Stimulated activated CD4-positive, alpha-beta T cell treated with anti-CD3 and anti-CD28 coated beads, Interleukin-2, amount 100 ng/mL, for 24 hours (primary cell): ENCODE measurements at regions not wholly inside any gene's neighbourhood (a gene's known extent, or its start where the extent isn't known, plus 50 kb on each side); places are given as distances from the start of the nearest gene placed in this dataset.
"Not testable (repeated sequence)": the region's sequence is repeated elsewhere in the genome, so short reads cannot be mapped to it uniquely, and the experiment has no call there.

ENCODE experiments used
- DNase-seq, 2 donors: peaks; one replicate each; pipeline ENCODE4 v3.0.0-alpha.2; 2020

DNA sequence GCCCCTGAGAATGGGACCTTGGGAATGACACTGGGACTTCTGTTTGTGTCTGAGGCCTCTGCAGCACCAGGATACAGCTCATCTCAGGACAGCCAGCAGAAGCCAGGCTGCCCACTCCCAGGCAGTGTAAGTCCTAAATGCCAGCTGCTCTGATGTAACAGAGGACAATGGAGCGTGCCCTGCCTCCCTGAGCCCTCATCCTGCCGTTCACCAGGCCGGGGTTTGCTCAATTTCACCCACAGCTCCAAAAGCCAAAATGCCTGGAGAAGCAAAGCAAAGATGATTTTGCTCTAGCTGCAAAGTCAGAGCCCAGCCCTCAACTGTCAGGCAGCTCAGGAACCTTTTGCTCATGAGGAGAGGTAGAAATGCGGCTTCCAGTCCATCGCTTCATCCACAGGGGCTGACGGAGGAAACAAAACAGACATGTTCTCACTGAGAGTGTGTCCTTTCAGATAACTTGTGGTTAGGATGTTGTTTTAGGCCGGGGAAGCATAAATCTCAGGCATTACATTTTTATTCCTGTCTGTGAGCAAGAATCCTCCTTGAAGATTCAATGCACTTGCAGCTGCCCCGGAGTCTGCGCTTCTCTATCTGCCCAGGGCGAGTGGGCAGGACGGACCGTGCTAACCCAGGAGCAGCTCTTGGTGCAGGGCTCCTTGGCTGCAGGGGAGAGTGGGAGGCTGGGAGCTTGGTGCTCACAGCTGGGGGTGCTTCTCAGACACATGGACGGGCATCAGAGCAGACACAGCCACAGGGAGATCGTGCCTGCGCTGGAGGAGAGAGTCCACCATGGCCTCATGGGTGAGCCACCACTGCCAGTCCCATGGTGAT lies 83.2 kb upstream of the CHST15 start:
- no peak for DNase-seq

- no peak for DNase-seq
Observed at GRCh38 chr10:124175701-124176348, 82.4 kb upstream of the CHST15 start.

DNA sequence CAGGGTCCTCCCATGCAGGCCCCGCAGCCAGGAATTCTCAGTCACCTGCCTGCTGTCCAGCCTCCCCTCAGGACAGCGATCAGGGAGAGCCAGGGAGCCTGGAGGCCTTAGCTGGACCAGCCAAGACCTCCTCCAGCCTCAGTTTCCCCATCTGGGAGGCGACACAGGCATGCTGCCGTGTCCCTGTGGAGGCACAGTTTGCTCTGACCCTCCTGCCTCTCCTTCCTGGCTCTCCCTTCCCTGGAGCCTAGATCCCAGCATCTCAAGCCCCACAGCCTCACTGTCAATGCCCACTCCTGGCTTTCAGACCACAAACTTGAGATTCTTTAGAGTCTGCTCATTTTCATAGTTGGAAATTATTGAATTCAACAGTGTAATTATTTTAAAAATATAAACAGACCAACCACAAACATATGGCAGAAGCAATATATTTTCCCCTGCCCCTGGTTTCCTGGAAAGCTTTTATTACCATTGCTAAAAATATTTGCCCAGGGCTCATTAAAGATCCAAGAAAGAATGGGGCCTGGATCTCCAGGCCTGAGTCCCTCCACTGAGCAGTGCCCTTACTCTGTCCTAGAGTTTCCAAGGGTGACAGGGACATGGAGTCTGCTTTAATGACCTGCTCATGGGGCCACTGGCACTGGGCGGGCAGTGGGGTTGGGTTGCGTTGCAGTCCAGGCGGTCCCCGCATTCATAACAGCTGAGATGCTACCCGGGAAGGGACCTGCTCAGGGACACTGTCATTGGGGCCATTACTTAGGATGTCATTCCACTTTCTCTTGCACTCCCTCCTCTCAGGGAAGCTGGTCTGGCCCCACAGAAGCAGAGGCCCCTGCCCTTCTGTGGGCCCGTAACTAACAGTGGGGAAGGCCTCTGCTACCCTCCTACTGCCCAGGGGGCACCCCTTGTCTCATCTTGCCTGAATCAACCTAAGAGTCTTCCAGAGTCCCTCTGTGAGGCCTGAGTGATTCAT lies 81.6 kb upstream of the CHST15 start:
- no peak for DNase-seq

- no peak for DNase-seq
Observed at GRCh38 chr10:124174071-124174566, 80.7 kb upstream of the CHST15 start.

DNA sequence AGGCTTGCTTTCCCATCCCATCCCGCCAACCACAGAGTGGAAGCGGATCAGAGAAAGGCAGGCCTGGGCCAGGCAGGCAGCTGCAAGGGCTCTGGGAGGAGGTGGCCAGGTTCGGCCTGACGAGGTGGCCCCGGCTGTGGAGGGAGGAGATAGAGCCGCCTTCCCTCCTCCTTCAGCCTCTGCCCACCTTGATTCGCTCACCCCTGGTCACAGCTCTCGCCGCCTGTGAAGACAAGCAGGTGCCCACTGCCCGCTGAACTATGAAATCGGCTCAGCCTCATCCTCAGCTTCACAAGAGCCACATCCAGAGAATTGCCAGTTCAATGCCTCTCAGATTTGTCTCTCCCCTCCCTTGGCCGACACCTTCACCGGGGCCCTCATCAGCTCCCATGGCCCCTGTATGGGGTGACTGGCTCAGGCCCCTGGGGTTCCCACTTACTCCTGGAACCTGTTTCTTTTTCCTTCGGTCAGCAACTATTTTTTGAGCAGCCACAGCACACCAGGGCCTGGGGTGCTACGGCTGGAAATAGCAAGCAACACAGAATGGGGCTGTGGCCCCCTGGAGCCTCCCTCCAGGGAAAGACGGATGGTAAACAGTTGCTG lies 80.0 kb upstream of the CHST15 start:
- DNase-seq, result no peak

GRCh38 chr10:124172181-124172916 lies 79.0 kb upstream of the CHST15 start:
- no peak for DNase-seq

GRCh38 chr10:124171561-124171960 lies 78.2 kb upstream of the CHST15 start:
- no peak for DNase-seq

DNA sequence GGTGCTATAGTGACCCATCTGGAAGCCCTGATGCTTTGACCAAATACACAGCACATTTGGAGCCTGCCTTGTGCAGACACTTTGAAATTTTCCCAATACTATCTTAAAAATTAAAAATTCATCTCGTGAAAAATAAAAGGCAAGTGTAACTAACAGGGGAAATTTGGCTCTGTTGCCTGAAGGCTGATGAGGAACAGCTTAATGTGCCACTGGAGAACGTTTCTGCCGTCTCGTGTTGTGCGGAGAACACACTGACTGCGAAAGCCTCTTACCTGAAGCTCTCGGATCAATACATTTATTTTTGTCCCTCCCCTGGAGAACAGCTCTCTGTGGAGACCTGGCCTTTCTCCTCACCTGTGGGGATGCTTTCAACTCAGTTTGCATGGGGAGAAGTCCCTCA lies 77.2 kb upstream of the CHST15 start:
- no peak for DNase-seq

- DNase-seq, result no peak
Observed at GRCh38 chr10:124168991-124169802, 75.8 kb upstream of the CHST15 start.

DNA sequence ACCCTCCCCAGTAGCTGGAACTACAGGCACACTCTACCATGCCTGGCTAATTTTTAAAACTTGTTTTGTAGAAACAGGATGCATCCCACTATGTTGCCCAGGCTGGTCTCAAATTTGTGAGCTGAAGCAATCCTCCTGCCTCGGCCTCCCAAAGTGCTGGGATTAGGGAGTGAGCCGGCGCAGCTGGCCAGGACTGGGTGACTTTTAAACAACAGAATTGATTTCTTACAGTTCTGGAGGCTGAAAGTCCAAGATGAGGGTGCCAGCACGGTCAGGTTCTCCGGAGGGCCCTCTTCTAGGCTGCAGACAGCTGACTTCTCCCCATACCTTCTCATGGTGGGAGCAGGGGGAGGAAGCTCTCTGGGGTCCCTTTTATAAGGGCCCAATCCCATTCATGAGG lies 75.2 kb upstream of the CHST15 start:
- DNase-seq, result no peak

DNA sequence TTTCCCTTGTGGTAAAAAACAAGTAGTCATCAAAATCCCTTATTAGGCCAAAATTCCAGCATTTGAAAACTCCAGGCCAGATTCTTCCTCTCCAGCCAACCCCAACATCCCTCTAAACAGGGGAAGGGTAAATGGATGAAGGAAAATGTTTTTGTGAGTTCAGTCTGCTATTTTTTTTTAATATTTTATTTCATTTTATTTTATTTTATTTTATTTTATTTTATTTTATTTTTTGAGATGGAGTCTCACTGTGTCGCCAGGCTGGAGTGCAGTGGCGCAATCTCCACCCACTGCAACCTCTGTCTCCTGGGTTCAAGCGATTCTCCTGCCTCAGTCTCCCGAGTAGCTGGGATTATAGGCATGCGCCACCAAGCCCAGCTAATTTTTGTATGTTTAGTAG lies 74.5 kb upstream of the CHST15 start:
- DNase-seq, result not testable (repeated sequence)

- no peak for DNase-seq
Observed at GRCh38 chr10:124166431-124167125, 73.2 kb upstream of the CHST15 start.

- DNase-seq, result no peak
Observed at GRCh38 chr10:124165827-124166226, 72.4 kb upstream of the CHST15 start.

DNA sequence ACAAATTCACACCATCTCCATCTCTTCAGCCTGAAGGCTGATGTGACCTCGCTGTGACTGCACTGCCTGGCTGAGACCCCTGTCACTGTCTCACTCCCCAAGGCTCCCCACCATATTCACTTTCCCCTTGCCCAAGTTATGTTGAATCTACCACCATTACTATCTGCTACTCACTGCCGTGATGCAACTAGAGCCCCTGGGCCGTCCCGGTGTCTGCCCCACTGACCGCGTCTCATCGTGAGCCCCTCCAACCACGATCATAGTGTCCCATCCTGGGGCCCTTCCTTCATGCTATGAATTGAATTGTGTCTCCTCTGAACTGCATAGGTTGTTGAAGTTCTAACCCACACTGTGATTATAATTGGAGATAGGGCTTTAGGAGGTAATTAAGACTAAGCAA lies 71.9 kb upstream of the CHST15 start:
- DNase-seq, result no peak

DNA sequence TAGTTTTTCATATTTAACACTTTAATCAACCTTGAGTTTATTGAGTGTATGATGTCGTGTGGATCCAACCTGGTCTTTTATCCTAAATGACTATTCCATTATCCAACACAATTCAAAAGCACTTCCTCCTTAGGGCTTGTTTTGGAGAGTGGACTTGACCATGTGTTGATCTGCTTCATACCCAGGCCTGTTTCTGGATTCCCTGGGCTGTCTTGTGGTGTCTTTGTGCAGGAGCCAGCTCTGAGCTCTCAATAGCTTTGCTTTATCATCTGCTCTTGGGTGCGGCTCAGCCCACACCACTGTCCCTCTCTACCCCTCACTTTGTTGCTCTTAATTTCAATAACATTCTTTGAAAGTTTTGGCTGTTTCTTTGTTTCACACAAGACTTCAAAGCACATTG lies 70.9 kb upstream of the CHST15 start:
- DNase-seq, result no peak

DNA sequence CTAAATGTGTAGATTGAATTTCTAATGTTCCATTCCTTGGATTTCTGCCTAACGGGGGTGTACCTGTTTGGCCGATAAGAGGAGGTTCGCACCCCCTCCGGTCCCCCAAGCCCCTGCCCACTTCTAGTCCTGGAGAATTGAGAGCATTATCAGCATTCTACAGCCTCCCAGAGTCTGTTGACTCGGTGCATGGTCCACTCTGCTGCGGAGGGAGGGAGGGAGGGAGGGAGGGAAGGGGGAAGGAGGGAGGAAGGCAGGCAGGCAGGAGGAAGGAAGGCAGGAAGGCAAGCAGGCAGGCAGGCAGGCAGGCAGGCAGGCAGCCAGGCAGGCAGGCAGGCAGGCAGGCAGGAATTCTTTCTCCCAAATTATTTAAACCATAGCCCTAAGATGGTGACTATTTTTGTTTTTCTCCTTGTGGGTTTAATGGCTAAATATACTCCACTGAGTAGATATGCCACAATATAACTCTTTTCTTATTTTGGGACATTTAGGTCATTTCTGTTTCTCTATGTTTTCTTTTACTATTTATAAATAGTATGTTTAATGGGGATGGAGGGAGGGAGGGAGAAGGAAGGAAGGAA lies 69.5 kb upstream of the CHST15 start:
- no peak for DNase-seq

- DNase-seq, result no peak
Observed at GRCh38 chr10:124162136-124162535, 68.7 kb upstream of the CHST15 start.

DNA sequence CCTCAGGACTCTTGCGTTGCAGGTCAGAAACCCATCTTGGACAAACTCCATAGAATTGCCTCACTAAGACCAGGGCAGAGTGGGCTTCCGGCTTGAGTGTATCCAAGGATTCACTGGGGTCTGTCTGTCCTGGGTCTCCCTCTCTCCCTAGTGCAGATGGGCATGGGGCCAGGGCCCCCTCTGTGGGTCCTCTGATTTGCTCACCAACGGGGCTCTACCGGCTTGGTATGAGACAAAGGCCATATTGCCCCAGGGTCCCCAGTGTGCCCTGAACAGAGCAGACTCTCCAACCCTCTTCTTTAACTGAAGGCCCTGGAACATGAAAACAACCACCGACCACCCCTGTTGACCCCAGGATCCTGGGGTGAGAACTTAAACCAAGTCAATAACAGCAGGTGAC lies 68.2 kb upstream of the CHST15 start:
- no peak for DNase-seq

DNA sequence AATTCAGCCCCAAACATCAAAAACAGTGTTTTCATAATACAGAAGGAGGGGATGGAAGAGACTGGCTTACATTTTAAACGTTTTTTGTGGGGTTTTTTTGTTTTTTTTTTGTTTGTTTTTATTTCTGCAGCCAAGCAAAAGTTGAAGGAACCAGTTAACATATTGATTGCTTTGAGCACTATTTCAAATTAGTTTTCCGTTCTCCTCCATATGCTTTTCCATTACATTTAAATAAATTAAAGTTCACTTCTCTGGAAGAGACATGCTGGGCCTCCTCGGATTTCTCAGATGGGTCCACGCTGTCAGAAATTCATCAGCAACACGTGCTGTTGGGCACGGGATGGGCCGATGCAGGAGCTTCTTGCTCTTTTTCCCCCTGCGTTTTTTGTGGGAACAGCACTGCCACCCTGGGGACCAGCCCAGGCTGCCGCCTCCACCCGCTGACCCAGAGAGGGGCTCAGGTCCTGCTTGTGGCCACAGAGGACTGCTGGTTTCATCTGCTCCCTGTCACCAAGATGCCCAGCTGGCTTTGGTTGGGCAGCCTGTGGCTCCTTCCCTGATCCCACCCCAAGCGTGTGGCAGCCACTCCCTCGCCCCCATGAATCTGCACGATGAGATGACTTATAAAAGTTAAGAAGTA lies 67.7 kb upstream of the CHST15 start:
- DNase-seq, result no peak

- no peak for DNase-seq
Observed at GRCh38 chr10:124160176-124160575, 66.8 kb upstream of the CHST15 start.
